GM12892 (cell line): ENCODE measurements at regions not wholly inside any gene's neighbourhood (a gene's known extent, or its start where the extent isn't known, plus 50 kb on each side); places are given as distances from the start of the nearest gene placed in this dataset.

Source experiments
- POLR2A ChIP-seq: IDR thresholded peaks from 2 replicates; pipeline ENCODE4 v1.6.1; 2011; ENCODE audit warnings: low read depth, low read length, control low read depth
- POLR2AphosphoS5 ChIP-seq: IDR thresholded peaks from 2 replicates; pipeline ENCODE4 v1.6.1; 2011; ENCODE audit warnings: low read depth, low read length, control low read depth

- TF ChIP-seq POLR2A (no peak), POLR2AphosphoS5 (no peak)
These were observed 441.6 kb upstream of the DMAC1 start for GRCh38 chr9:8241201-8241600.
